ENCODE measurements at regions not wholly inside any gene's neighbourhood (a gene's known extent, or its start where the extent isn't known, plus 50 kb on each side); places are given as distances from the start of the nearest gene placed in this dataset.

DNA sequence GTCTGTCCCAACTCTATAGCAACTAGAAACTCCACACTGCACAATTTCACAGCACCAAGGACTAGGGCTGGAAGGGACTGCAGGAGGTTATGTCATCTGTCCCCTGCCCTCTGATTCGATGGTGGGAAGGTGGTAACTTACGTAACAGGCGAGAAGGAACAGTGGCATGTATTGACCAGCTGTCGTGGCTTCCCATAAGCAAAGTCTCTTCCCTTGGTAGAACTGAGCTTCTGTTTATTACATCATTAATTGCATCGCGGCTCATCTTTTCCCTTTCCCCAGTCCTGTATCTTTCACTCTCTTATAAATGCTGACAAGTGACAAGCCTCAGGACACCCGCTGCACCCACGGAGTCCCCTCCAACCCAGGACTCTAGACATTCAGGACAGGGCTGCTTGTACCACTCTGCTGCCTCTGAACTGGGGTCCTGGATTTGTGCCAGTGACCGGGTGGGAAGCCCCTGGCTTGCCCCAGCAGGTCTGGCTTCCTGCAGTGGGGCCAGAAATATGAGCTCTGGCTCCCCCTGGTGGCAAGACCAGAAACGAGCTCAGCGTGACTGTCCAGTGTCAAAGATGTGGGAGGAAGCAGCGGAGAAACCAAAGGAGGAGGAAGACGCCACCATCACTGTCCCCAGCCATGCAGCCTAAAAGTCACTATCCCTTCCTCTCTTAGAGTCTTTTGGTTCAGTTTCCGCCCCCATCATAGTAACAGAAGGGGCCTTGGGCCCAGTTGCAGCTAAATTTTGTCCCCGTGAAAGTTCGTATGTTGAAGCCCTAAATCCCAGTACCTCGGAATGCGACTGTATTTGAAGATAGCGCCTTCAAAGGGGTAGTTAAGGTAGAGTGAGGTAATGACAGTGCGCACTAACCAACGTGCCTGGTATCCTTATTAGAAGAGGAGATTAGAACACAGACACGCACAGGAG, 84.5 kb downstream of the ISX start:
- TF ChIP-seq, protein P1, sequence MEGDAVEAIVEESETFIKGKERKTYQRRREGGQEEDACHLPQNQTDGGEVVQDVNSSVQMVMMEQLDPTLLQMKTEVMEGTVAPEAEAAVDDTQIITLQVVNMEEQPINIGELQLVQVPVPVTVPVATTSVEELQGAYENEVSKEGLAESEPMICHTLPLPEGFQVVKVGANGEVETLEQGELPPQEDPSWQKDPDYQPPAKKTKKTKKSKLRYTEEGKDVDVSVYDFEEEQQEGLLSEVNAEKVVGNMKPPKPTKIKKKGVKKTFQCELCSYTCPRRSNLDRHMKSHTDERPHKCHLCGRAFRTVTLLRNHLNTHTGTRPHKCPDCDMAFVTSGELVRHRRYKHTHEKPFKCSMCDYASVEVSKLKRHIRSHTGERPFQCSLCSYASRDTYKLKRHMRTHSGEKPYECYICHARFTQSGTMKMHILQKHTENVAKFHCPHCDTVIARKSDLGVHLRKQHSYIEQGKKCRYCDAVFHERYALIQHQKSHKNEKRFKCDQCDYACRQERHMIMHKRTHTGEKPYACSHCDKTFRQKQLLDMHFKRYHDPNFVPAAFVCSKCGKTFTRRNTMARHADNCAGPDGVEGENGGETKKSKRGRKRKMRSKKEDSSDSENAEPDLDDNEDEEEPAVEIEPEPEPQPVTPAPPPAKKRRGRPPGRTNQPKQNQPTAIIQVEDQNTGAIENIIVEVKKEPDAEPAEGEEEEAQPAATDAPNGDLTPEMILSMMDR (IDR thresholded peaks at IDR 0.05; ENCODE audit: low read depth, low read length, missing input control) = peak; percentile 55
- peak; percentile 59 to 69 for TF ChIP-seq RAD21 (IDR thresholded peaks at IDR 0.05)
- TF ChIP-seq, protein P2, sequence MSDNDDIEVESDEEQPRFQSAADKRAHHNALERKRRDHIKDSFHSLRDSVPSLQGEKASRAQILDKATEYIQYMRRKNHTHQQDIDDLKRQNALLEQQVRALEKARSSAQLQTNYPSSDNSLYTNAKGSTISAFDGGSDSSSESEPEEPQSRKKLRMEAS (IDR thresholded peaks at IDR 0.05) = no peak

Data from liver (tissue), 3 donors.